K562 (cell line): ENCODE measurements at regions not wholly inside any gene's neighbourhood (a gene's known extent, or its start where the extent isn't known, plus 50 kb on each side); places are given as distances from the start of the nearest gene placed in this dataset.

Source experiments
- ATAC-seq: fragments of 200-7000 bp; cut with Tn5 transposase; 3 replicates; pipeline ENCODE4 v1.9.1; 2020; ENCODE audit warnings: moderate library complexity
- BruUV-seq: library from RNA; stranded (reverse); fragments of 400-500 nt; replicated peaks from 2 replicates; lab custom pipeline; 2021; lab: Mats Ljungman, UMichigan
- CTCF ChIA-PET: fragments of 300-600 bp; formaldehyde crosslinking; extraction: SDS; loops from one replicate; lab custom pipeline; 2021; ENCODE audit warnings: low intra/inter-chr PET ratio; lab: Yijun Ruan, JAX
- POLR2A ChIA-PET: fragments of 300-600, 350-650 bp; sonication (Branson Sonifier 250); formaldehyde crosslinking; extraction: SDS; loops from one replicate; lab custom pipeline; 2021; ENCODE audit warnings: antibody characterized with exemption, inconsistent platforms; lab: Yijun Ruan, JAX
- DNase-seq, 4 experiments: peaks; one replicate each; pipeline versions ENCODE4 v3.0.0 to v3.0.0-alpha.2; 2011 to 2018; ENCODE audit warnings: low spot score in 3 of 4, mixed read lengths in 3 of 4; ENCODE audit errors: extremely low read depth in 1 of 4
- FAIRE-seq: peaks from 2 replicates; lab custom pipeline; 2011; peaks lifted over from hg19 to GRCh38; lab: Jason Lieb, UNC
- H2AFZ ChIP-seq: 2 replicates; pipeline ENCODE4 v1.6.0; 2011; ENCODE audit warnings: low read depth, low read length, control low read depth, inconsistent platforms
- H3K27ac ChIP-seq: fragments of 200-600 bp; 3 replicates; pipeline ENCODE4 v1.8.0; 2011; ENCODE audit warnings: low read depth, mild to moderate bottlenecking, control low read depth, inconsistent platforms, low read length, moderate library complexity, mixed read lengths; ENCODE audit errors: extremely low read depth
- H3K27me3 ChIP-seq, 2 experiments: fragments of 300-600 bp in 1 of 2; 2 replicates in 1 of 2; 3 replicates in 1 of 2; pipeline versions ENCODE4 v1.6.0 to v1.8.0; 2011; ENCODE audit warnings: inconsistent platforms in 2 of 2, low read length in 2 of 2, mild to moderate bottlenecking in 1 of 2, mixed read lengths in 1 of 2, moderate library complexity in 1 of 2; ENCODE audit not compliant: control insufficient read depth in 2 of 2, insufficient read depth in 2 of 2
- H3K36me3 ChIP-seq: fragments of 300-600 bp; 3 replicates; pipeline ENCODE4 v1.8.0; 2011; ENCODE audit warnings: mild to moderate bottlenecking, low read length, inconsistent platforms; ENCODE audit not compliant: control insufficient read depth, insufficient read depth
- H3K4me1 ChIP-seq, 2 experiments: fragments of 200-600 bp in 1 of 2; replicated peaks in 1 of 2; 2 replicates in 1 of 2; 3 replicates in 1 of 2; pipeline versions ENCODE4 v1.5.1 to v1.8.0; 2011; ENCODE audit warnings: inconsistent platforms in 2 of 2, low read length in 2 of 2, mild to moderate bottlenecking in 1 of 2, mixed read lengths in 1 of 2, moderate library complexity in 1 of 2; ENCODE audit not compliant: control insufficient read depth in 2 of 2, insufficient read depth in 2 of 2
- H3K4me2 ChIP-seq: 2 replicates; pipeline ENCODE4 v1.6.1; 2011; ENCODE audit warnings: low read length, control low read depth, inconsistent platforms, mixed read lengths; ENCODE audit not compliant: insufficient read depth
- H3K4me3 ChIP-seq: fragments of 200-600 bp; sonication (generic), shearing (Covaris generic); 2 replicates; pipeline ENCODE4 v1.5.1; 2016; ENCODE audit warnings: control low read depth, inconsistent platforms
- H3K79me2 ChIP-seq: fragments of 200-600 bp; 3 replicates; pipeline ENCODE4 v1.8.0; 2011; ENCODE audit warnings: low read length, inconsistent platforms; ENCODE audit not compliant: control insufficient read depth, insufficient read depth
- H3K9ac ChIP-seq, 2 experiments: 2 replicates each; pipeline versions ENCODE4 v1.6.0 to v1.6.1; 2011; ENCODE audit warnings: low read depth in 2 of 2, low read length in 2 of 2, control low read depth in 1 of 2, inconsistent platforms in 1 of 2, mild to moderate bottlenecking in 1 of 2, mixed read lengths in 1 of 2; ENCODE audit not compliant: insufficient read depth in 1 of 2
- H3K9me1 ChIP-seq: one replicate; pipeline ENCODE4 v1.6.0; 2011; ENCODE audit warnings: inconsistent platforms, mild to moderate bottlenecking, low read length, moderate library complexity; ENCODE audit not compliant: control insufficient read depth, insufficient read depth
- H3K9me3 ChIP-seq: replicated peaks from 2 replicates; pipeline ENCODE4 v1.5.1; 2011; ENCODE audit warnings: low read depth, low read length, inconsistent platforms; ENCODE audit not compliant: control insufficient read depth, insufficient read depth
- H4K20me1 ChIP-seq: replicated peaks from 2 replicates; pipeline ENCODE4 v1.6.1; 2011; ENCODE audit warnings: low read length, inconsistent platforms, mixed read lengths; ENCODE audit not compliant: control insufficient read depth, insufficient read depth
- ARID1B ChIP-seq: fragments of 450-650 bp; IDR thresholded peaks from 2 replicates; pipeline ENCODE4 v1.6.1; 2016; ENCODE audit warnings: antibody characterized with exemption, mild to moderate bottlenecking, inconsistent platforms
- DLX4 ChIP-seq: fragments of 250-450 bp; sonication (Bioruptor Pico); IDR thresholded peaks from 2 replicates; pipeline ENCODE4 v1.6.1; 2021; ENCODE audit warnings: mild to moderate bottlenecking
- FOXA1 ChIP-seq: fragments of 450-650 bp; IDR thresholded peaks from 2 replicates; pipeline ENCODE4 v1.6.1; 2016; ENCODE audit warnings: mild to moderate bottlenecking, borderline replicate concordance
- GTF2E2 ChIP-seq: fragments of 200-800 bp; sonication (Bioruptor generic); IDR thresholded peaks from 2 replicates; pipeline ENCODE4 v1.6.1; 2016; ENCODE audit warnings: missing genetic modification characterization, missing compliant biosample characterization
- ILK ChIP-seq: fragments of 450-650 bp; IDR thresholded peaks from 2 replicates; pipeline ENCODE4 v1.6.1; 2016; ENCODE audit warnings: missing genetic modification characterization, low read depth, mild to moderate bottlenecking, missing compliant biosample characterization, moderate library complexity, borderline replicate concordance
- NR2C2 ChIP-seq, 2 experiments: fragments of 200-800 bp in 1 of 2; sonication (Bioruptor generic) in 1 of 2; sonication (generic) in 1 of 2; formaldehyde crosslinking in 1 of 2; IDR thresholded peaks; 2 replicates each; pipeline versions ENCODE4 v1.6.1 to v1.8.0; 2016 to 2022; ENCODE audit warnings: mild to moderate bottlenecking in 1 of 2, missing compliant biosample characterization in 1 of 2, missing genetic modification characterization in 1 of 2, missing genetic modification reagents in 1 of 2
- PHB2 ChIP-seq: fragments of 450-650 bp; IDR thresholded peaks from 2 replicates; pipeline ENCODE4 v1.6.1; 2017; ENCODE audit warnings: low read depth
- PYGO2 ChIP-seq: fragments of 450-650 bp; IDR thresholded peaks from 2 replicates; pipeline ENCODE4 v1.6.1; 2016; ENCODE audit warnings: mild to moderate bottlenecking, missing genetic modification characterization, moderate library complexity, missing compliant biosample characterization
- RFX5 ChIP-seq: IDR thresholded peaks from 2 replicates; pipeline ENCODE4 v1.6.1; 2011; ENCODE audit warnings: low read depth, mild to moderate bottlenecking, improper control_type of control experiment, low read length
- SMARCB1 ChIP-seq: IDR thresholded peaks from 2 replicates; pipeline ENCODE4 v1.6.1; 2011; ENCODE audit warnings: improper control_type of control experiment, low read depth; ENCODE audit not compliant: insufficient read length
- SP2 ChIP-seq: IDR thresholded peaks from 2 replicates; pipeline ENCODE4 v1.6.1; 2011; ENCODE audit warnings: mild to moderate bottlenecking, low read depth, low read length, moderate library complexity; ENCODE audit not compliant: poor library complexity, severe bottlenecking; ENCODE audit errors: extremely low read depth
- U2AF1 ChIP-seq: fragments of 200-400 bp; formaldehyde crosslinking; optimal IDR thresholded peaks from 2 replicates; pipeline ENCODE3; 2017; ENCODE audit warnings: mild to moderate bottlenecking, low read depth, low read length, moderate library complexity
- ZNF224 ChIP-seq: sonication (generic); formaldehyde crosslinking; IDR thresholded peaks from 2 replicates; pipeline ENCODE4 v1.8.0; 2022; ENCODE audit warnings: mild to moderate bottlenecking, missing genetic modification reagents
- ZNF57 ChIP-seq: fragments of 450-650 bp; formaldehyde crosslinking; IDR thresholded peaks from 2 replicates; pipeline ENCODE4 v1.4.0; 2020; ENCODE audit warnings: mild to moderate bottlenecking, moderate library complexity
- ZNF696 ChIP-seq: fragments of 250-450 bp; sonication (Bioruptor Pico); conservative IDR thresholded peaks from 2 replicates; pipeline ENCODE4 v1.4.0; 2020; ENCODE audit warnings: mild to moderate bottlenecking, moderate library complexity
- in situ Hi-C: fragments of 300-500 bp; cut with MboI; formaldehyde crosslinking; loops from 4 replicates; pipeline ENCODE4 v1.15.0; 2018; ENCODE audit warnings: inconsistent platforms, mixed read lengths
- intact Hi-C: fragments of 100-400 bp; cut with micrococcal nuclease; formaldehyde crosslinking; loops from 2 replicates; pipeline ENCODE4 v1.14.2; 2022
- TF ChIP-seq, protein P1 (sequence below): fragments of 450-650 bp; formaldehyde crosslinking; conservative IDR thresholded peaks from 2 replicates; pipeline ENCODE4 v1.4.0; 2022; ENCODE audit warnings: mild to moderate bottlenecking, missing genetic modification characterization

- ATAC-seq, result no peak
- POLR2A ChIA-PET, result no interaction called here
These were observed 758.8 kb downstream of the STIM2 start for GRCh38 chr4:27619435-27619834.

GRCh38 chr4:27620886-27621285 is 760.2 kb downstream of the STIM2 start:
- H3K27ac ChIP-seq, result no peak overlapping the region
- H3K36me3 ChIP-seq, result no peaks in the 10 kb centered on the region
- H3K4me2 ChIP-seq, result no peak overlapping the region
- no peaks in the 10 kb centered on the region for H3K9me3 ChIP-seq
- H3K27me3 ChIP-seq, result no peaks in the 10 kb centered on the region
- POLR2A ChIA-PET, result no interaction called here
- H3K4me3 ChIP-seq, result no peak overlapping the region
- no TSS peak for BruUV-seq
- no peak for ATAC-seq
- H2AFZ ChIP-seq, result no peak overlapping the region
- in situ Hi-C loops, result no loop called here
- no peaks in the 10 kb centered on the region for H3K9me1 ChIP-seq
- no peak for DNase-seq
- TF ChIP-seq DLX4, result no peak
- TF ChIP-seq NR2C2 (CRISPR knock-in tag; IDR thresholded peaks at IDR 0.05), result no peak
- no peak for TF ChIP-seq NR2C2 (tag; IDR thresholded peaks at IDR 0.05)
- TF ChIP-seq, protein P1, sequence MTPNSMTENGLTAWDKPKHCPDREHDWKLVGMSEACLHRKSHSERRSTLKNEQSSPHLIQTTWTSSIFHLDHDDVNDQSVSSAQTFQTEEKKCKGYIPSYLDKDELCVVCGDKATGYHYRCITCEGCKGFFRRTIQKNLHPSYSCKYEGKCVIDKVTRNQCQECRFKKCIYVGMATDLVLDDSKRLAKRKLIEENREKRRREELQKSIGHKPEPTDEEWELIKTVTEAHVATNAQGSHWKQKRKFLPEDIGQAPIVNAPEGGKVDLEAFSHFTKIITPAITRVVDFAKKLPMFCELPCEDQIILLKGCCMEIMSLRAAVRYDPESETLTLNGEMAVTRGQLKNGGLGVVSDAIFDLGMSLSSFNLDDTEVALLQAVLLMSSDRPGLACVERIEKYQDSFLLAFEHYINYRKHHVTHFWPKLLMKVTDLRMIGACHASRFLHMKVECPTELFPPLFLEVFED, result no peak
- no peak for TF ChIP-seq PHB2
- TF ChIP-seq ZNF57 (CRISPR knock-in tag), result no peak
- TF ChIP-seq SMARCB1, result no peak
- no peak for TF ChIP-seq RFX5
- no peak for TF ChIP-seq FOXA1
- no peak for TF ChIP-seq ARID1B
- no peak for TF ChIP-seq ZNF696
- no peak for TF ChIP-seq SP2
- TF ChIP-seq, all 486 proteins: peak for 0
- no peak for FAIRE-seq
- Histone ChIP-seq H3K79me2 (no peaks in the 10 kb centered on the region), H4K20me1 (no peaks in the 10 kb centered on the region), H3K9ac (no peak overlapping the region), H3K4me1 (no peaks in the 10 kb centered on the region)
- intact Hi-C loops, result no loop called here
- CTCF ChIA-PET, result no interaction called here

More at GRCh38 chr4:27619435-27619834, 758.8 kb downstream of the STIM2 start:
- in situ Hi-C loops, result no loop called here
- Histone ChIP-seq H3K4me2 (no peak overlapping the region), H3K27ac (no peak overlapping the region), H3K4me3 (no peak overlapping the region), H4K20me1 (no peaks in the 10 kb centered on the region), H3K9me1 (no peaks in the 10 kb centered on the region), H3K9me3 (no peaks in the 10 kb centered on the region), H2AFZ (no peak overlapping the region), H3K9ac (no peak overlapping the region), H3K27me3 (no peaks in the 10 kb centered on the region), H3K4me1 (no peaks in the 10 kb centered on the region), H3K36me3 (no peaks in the 10 kb centered on the region), H3K79me2 (no peaks in the 10 kb centered on the region)
- DNase-seq, result no peak
- no peak for FAIRE-seq
- CTCF ChIA-PET, result no interaction called here
- BruUV-seq, result no TSS peak
- TF ChIP-seq U2AF1 (no peak), ILK (tag) (no peak), ZNF224 (CRISPR knock-in tag) (no peak), PYGO2 (tag) (no peak), GTF2E2 (tag) (no peak)
- intact Hi-C loops, result no loop called here
